ENCODE measurements at regions not wholly inside any gene's neighbourhood (a gene's known extent, or its start where the extent isn't known, plus 50 kb on each side); places are given as distances from the start of the nearest gene placed in this dataset.

DNA sequence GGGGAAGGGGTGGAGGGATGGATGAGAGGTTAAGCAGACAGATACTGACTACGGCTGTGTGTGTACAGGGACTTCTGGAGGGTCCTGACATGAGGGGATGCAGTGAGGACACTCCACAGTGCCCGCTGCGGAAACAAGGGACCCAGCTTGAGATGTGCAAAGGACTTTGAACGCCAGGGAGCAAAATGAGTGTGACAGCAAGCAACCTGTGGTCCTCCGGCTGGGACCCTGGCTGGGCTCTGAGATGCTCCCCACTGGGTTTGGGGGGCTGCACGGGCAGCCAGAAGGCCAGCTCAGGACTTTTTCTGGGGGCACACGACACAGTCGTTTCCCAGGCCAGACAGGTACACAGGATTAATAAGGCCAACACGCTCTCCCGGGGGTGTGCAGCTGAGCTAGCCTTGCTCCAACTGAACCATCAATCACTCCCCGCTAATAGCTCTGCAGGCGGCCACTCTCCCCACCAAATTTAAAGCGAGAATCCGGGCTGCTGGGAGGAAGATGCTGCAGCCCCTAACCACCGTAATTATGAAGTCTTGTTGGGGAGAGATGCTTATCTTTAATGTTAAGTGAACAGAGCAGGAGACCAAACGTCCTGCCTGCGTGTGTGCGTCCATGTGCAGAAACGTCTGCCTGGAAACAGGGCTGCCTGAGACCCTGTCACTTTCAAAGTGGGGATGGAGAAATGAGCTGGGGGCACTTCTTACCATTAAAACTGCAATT lies 51.6 kb upstream of the DLK1 start:
- DNase-seq (ENCODE audit: low read depth), result no peak

DNA sequence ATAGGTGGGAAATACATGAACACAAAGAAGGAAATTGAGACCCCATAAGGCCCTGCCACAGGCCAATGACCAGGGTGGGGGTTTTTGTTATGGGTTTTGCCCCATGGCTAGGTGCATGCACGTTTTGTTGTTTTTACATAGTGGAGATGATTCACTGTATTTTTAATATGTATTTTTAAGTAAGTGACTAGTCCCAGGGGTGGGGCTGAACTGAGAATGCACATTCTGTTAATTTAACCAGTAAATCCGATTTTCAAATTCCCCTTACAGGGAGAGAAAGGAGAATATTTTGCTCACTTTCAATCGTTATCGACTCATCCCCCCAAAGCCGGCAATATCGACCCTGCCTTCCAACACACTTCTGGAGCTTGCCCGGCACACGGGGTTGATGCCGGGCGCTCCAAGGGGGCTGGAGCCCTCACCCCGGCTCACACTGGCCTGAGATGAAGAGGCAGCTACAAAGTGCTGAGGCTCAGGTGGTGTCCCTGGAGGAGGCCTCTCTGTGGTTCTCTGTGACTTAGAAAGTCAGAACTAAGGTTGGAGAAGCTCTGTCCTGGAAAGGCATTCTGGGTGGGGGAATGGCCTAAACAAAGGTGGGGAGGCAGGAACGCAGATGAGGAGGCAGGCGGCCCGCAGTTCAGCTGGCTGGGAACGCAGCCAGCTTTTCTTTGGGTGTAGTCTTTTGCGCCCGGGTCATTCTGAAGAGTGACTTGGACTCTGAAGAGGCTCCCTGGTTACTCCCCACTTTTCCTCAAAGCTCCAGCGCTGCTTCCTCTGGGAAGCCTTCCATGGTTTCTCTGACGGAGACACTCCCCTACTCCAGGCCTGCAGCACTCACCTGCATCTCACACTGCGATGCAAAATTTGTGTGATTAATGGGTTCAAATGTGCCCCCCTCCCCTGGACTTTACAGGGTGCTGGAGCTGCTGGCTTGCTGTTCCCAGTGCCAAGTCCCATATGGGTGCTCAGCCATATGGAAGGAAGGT lies 50.7 kb upstream of the DLK1 start:
- no peak for DNase-seq (ENCODE audit: low read depth)

Data from stimulated activated CD8-positive, alpha-beta memory T cell treated with anti-CD3 and anti-CD28 coated beads, Interleukin-12 subunit alpha, Interleukin-12 subunit beta, amount 100 ng/mL, for 4 hours (primary cell).